ENCODE measurements at regions not wholly inside any gene's neighbourhood (a gene's known extent, or its start where the extent isn't known, plus 50 kb on each side); places are given as distances from the start of the nearest gene placed in this dataset.

- Histone ChIP-seq H3K18ac (ENCODE audit: extremely low read depth, low read length) (0 out of 2 replicates have a peak overlapping the region, but pooled peaks have one; percentile 32), H3K9me3 (ENCODE audit: insufficient read depth in 2 of 2, low read depth in 1 of 2, low read length in 1 of 2) (no peaks in the 10 kb centered on the region; a peak in 1 of 4 replicates), H2BK12ac (ENCODE audit: low read depth, low read length) (peak overlapping the region; percentile 75; the same call in 1 of the 2 replicates), H3K4me2 (ENCODE audit: insufficient read depth in 1 of 2, low read depth in 2 of 2, low read length in 2 of 2) (no peak overlapping the region), H2BK120ac (replicated peaks; ENCODE audit: low read depth, low read length) (no peak overlapping the region), H4K8ac (ENCODE audit: extremely low read depth, insufficient read depth, low read length) (no peak overlapping the region), H4K20me1 (replicated peaks in 1 of 2; ENCODE audit: control insufficient read depth in 1 of 2, insufficient read depth in 2 of 2, low read length in 2 of 2) (no peaks in the 10 kb centered on the region), H3K27ac (ENCODE audit: low read depth, low read length) (no peak overlapping the region), H2AK5ac (ENCODE audit: low read depth, low read length) (no peak overlapping the region), H3K23ac (ENCODE audit: insufficient read length) (no peak overlapping the region), H2BK20ac (ENCODE audit: low read length) (no peak overlapping the region), H2BK15ac (ENCODE audit: low read length) (peak overlapping the region; percentile 81), H3K36me3 (ENCODE audit: control insufficient read depth in 2 of 4, insufficient read depth in 4 of 4, low read length in 3 of 4) (no peaks in the 10 kb centered on the region), H2BK5ac (ENCODE audit: low read depth, low read length) (no peak overlapping the region; the same call in 1 of the 2 replicates), H3K79me2 (ENCODE audit: control insufficient read depth in 1 of 2, insufficient read depth in 2 of 2, low read length in 2 of 2) (no peaks in the 10 kb centered on the region), H3K79me1 (ENCODE audit: low read depth, low read length) (no peaks in the 10 kb centered on the region), H3K4me1 (replicated peaks in 1 of 4; ENCODE audit: control insufficient read depth in 3 of 4, insufficient read depth in 4 of 4, low read length in 3 of 4) (peaks cover 0 to 22% (median 10%) of the 10 kb centered on the region in 4 experiments; a peak in 6 of 7 replicates), H3K14ac (ENCODE audit: insufficient read length) (no peak overlapping the region), H4K91ac (replicated peaks; ENCODE audit: insufficient read length, low read length) (peak overlapping the region; percentile 42), H3K23me2 (ENCODE audit: low read depth, low read length) (no peaks in the 10 kb centered on the region), H3K4me3 (ENCODE audit: extremely low read depth in 1 of 4, insufficient read depth in 2 of 4, low read depth in 3 of 4, low read length in 4 of 4) (no peak overlapping the region), H3K27me3 (replicated peaks in 1 of 4; ENCODE audit: control insufficient read depth in 3 of 4, extremely low read depth in 1 of 4, insufficient read depth in 3 of 4, low read length in 3 of 4) (no peaks in the 10 kb centered on the region), H4K5ac (ENCODE audit: insufficient read length, low read depth, low read length) (no peak overlapping the region), H3K9ac (replicated peaks in 1 of 4; ENCODE audit: extremely low read depth in 1 of 4, low read depth in 3 of 4, low read length in 3 of 4) (no peak overlapping the region), H3K56ac (replicated peaks; ENCODE audit: insufficient read length, low read depth, low read length) (no peak overlapping the region), H2AFZ (ENCODE audit: low read length) (no peak overlapping the region), H3K4ac (replicated peaks; ENCODE audit: insufficient read length, low read depth, low read length) (no peak overlapping the region)
- DNase-seq (ENCODE audit: low read depth in 1 of 2, low spot score in 2 of 2) (no peak), FAIRE-seq (no peak)
- POLR2A ChIA-PET (ENCODE audit: partially characterized antibody) = interaction anchor here (1.2 kb wide), 1 partner anchor 11 kb away, joined by 3 read pairs; no protein-coding TSS in a partner anchor
- CTCF ChIA-PET (ENCODE audit: partially characterized antibody) = interaction anchor here (1.0 to 1.3 kb wide), 4 partner anchors 11 to 19 kb away, joined by 3 to 5 read pairs (median 4); no protein-coding TSS in a partner anchor
- whole genome bisulfite sequencing, 2 experiments (ENCODE audit: extremely low coverage in 1 of 2, insufficient coverage in 1 of 2, insufficient read length in 1 of 2, insufficient replicate concordance in 2 of 2, low coverage in 1 of 2, low lambda C conversion rate in 2 of 2, missing lambda C conversion rate in 1 of 2) = 87% methylated on average over 15 of the region's 15 CpGs; no CpG with 5 or more reads in 1 of the 2 experiments
- TF ChIP-seq RNF2 (IDR thresholded peaks at IDR 0.05; ENCODE audit: borderline replicate concordance, low read depth, low read length, missing control alignments, poor library complexity, severe bottlenecking) (no peak), YY1 (IDR thresholded peaks at IDR 0.05; ENCODE audit: low read depth, low read length) (no peak), SP4 (IDR thresholded peaks at IDR 0.05; ENCODE audit: low read length) (no peak), SIRT6 (IDR thresholded peaks at IDR 0.05; ENCODE audit: low read length) (no peak), RBBP5 (IDR thresholded peaks at IDR 0.05; ENCODE audit: borderline replicate concordance, low read depth, low read length) (no peak), CHD2 (IDR thresholded peaks at IDR 0.05; ENCODE audit: low read length) (no peak), POLR2AphosphoS5 (IDR thresholded peaks at IDR 0.05; ENCODE audit: low read depth, low read length) (no peak)
Observed at GRCh38 chr2:777051-777450, 99.8 kb upstream of the TMEM18 start.
